Vagina (tissue), 2 donors: ENCODE measurements at regions not wholly inside any gene's neighbourhood (a gene's known extent, or its start where the extent isn't known, plus 50 kb on each side); places are given as distances from the start of the nearest gene placed in this dataset.
A peak's percentile ranks its signal among the peaks of the same experiment; 100 is the strongest.

Experiments used
- DNase-seq, 2 donors: peaks; one replicate each; pipeline ENCODE4 v3.0.0-alpha.2; 2017; ENCODE audit errors: extremely low spot score in 2 of 2
- H3K27ac ChIP-seq: fragments of 200-600 bp; sonication (generic); one replicate; pipeline ENCODE4 v1.5.1; 2019
- H3K27me3 ChIP-seq: fragments of 200-600 bp; sonication (generic); one replicate; pipeline ENCODE4 v1.5.1; 2019
- H3K36me3 ChIP-seq, 2 donors: fragments of 200-600 bp; sonication (generic); one replicate each; pipeline ENCODE4 v1.5.1; 2017 to 2019
- H3K4me1 ChIP-seq: fragments of 200-600 bp; sonication (generic); one replicate; pipeline ENCODE4 v1.5.1; 2019
- H3K4me3 ChIP-seq, 2 donors: fragments of 200-600 bp; sonication (generic); 1 replicate in 1 of 2; 2 replicates in 1 of 2; pipeline ENCODE4 v1.5.1; 2016 to 2019
- H3K9me3 ChIP-seq: fragments of 200-600 bp; sonication (generic); one replicate; pipeline ENCODE4 v1.5.1; 2019
- CTCF ChIP-seq, 3 experiments: fragments of 450-650 bp in 2 of 3; fragments of 200-600 bp in 1 of 3; sonication (generic) in 1 of 3; IDR thresholded peaks; one replicate each; pipeline ENCODE4 v1.5.1; 2017 to 2019; ENCODE audit warnings: antibody characterized with exemption in 3 of 3, mild to moderate bottlenecking in 2 of 3, moderate library complexity in 2 of 3
- POLR2A ChIP-seq, 2 donors: fragments of 450-650 bp; IDR thresholded peaks; one replicate each; pipeline ENCODE4 v1.6.1; 2017; ENCODE audit warnings: antibody characterized with exemption in 2 of 2, mild to moderate bottlenecking in 2 of 2, moderate library complexity in 2 of 2
- POLR2AphosphoS5 ChIP-seq, 2 donors: sonication (generic); formaldehyde crosslinking; IDR thresholded peaks; one replicate each; pipeline ENCODE4 v1.9.0; 2017; ENCODE audit warnings: antibody characterized with exemption in 2 of 2, mild to moderate bottlenecking in 2 of 2, low read depth in 1 of 2; ENCODE audit not compliant: insufficient read depth in 1 of 2
- intact Hi-C: fragments of 100-400 bp; cut with DNase I; formaldehyde crosslinking; loops from one replicate; pipeline ENCODE4 v1.15.1; 2023

DNA sequence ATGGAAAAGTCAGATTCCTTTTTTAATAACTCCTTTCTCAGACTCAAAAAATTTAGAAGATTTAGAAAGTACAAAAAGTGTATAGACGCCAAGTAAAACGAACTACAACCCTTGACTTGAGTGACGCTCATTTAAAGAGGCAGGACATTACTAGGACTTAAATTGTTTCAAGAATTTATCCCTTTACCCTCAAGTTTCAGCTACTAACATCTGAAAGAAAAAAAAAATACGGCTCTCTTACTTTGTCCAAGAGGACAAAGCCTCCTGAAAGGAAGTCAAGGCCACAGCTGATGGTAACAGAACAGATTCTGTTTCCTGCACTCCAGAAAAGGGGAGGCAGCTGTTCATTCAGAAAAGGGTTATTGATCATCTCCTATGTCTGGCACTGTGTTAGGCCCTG, 57.6 kb upstream of the PKDCC start:
- DNase-seq, result no peak
- no peaks in the 10 kb centered on the region for H3K9me3 ChIP-seq
- TF ChIP-seq POLR2A (IDR thresholded peaks at IDR 0.05) (no peak), CTCF (IDR thresholded peaks at IDR 0.05) (no peak), POLR2AphosphoS5 (IDR thresholded peaks at IDR 0.05; ENCODE audit: insufficient read depth in 1 of 2, low read depth in 1 of 2) (no peak)
- H3K4me1 ChIP-seq, result no peaks in the 10 kb centered on the region
- intact Hi-C loops, result no loop called here
- no peaks in the 10 kb centered on the region for H3K27me3 ChIP-seq
- no peaks in the 10 kb centered on the region for H3K36me3 ChIP-seq
- H3K4me3 ChIP-seq, result no peak overlapping the region
- H3K27ac ChIP-seq, result no peak overlapping the region

- Histone ChIP-seq H3K4me1 (no peaks in the 10 kb centered on the region), H3K27me3 (no peaks in the 10 kb centered on the region), H3K36me3 (no peaks in the 10 kb centered on the region), H3K27ac (no peak overlapping the region), H3K9me3 (no peaks in the 10 kb centered on the region), H3K4me3 (no peak overlapping the region)
- DNase-seq, result no peak
- intact Hi-C loops, result no loop called here
- TF ChIP-seq POLR2AphosphoS5 (IDR thresholded peaks at IDR 0.05; ENCODE audit: insufficient read depth in 1 of 2, low read depth in 1 of 2), result no peak
- TF ChIP-seq CTCF (IDR thresholded peaks at IDR 0.05), result no peak
- no peak for TF ChIP-seq POLR2A (IDR thresholded peaks at IDR 0.05)
Measured at GRCh38 chr2:41990688-41991087, 57.1 kb upstream of the PKDCC start.

DNA sequence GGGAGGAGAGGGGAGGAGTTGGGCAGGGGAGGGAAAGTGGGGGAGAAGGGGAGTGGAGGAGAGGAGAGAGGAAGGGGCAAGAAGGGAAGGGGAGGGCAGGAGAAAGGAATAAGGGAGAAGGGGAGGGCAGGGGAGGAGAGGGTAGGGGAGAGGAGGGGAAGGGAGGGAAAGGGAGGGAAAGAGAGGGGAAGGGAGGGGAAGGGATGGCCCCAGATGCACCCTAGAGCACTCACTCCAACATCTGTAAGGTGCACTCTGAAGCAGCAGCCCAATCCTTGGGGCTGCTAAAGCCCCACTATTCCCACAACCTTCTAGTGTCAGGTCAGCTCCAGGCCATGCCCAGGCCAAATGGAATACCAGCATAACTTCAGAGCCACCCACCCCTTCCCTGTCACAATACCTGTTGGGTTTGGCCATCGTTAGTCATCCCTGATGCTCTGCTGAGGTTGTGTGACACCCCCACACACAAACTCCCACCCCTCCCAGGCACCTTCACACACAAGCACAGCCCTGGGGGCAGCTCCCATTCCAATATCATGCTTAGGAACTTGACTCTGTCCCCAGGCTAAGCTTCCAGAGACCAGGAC, 55.7 kb upstream of the PKDCC start:
- Histone ChIP-seq H3K4me3 (no peak overlapping the region), H3K9me3 (no peaks in the 10 kb centered on the region), H3K27ac (no peak overlapping the region), H3K36me3 (no peaks in the 10 kb centered on the region), H3K4me1 (no peaks in the 10 kb centered on the region), H3K27me3 (no peaks in the 10 kb centered on the region)
- DNase-seq, result peak in 1 of 2 donors; percentile 37
- TF ChIP-seq CTCF (IDR thresholded peaks at IDR 0.05) (no peak), POLR2A (IDR thresholded peaks at IDR 0.05) (no peak), POLR2AphosphoS5 (IDR thresholded peaks at IDR 0.05; ENCODE audit: insufficient read depth in 1 of 2, low read depth in 1 of 2) (no peak)
- intact Hi-C loops, result no loop called here

- DNase-seq, result peak in 1 of 2 donors; percentile 76
- no peaks in the 10 kb centered on the region for H3K36me3 ChIP-seq
- intact Hi-C loops, result no loop called here
- no peak overlapping the region for H3K27ac ChIP-seq
- TF ChIP-seq POLR2A (IDR thresholded peaks at IDR 0.05), result no peak
- no peak for TF ChIP-seq CTCF (IDR thresholded peaks at IDR 0.05)
- no peak for TF ChIP-seq POLR2AphosphoS5 (IDR thresholded peaks at IDR 0.05; ENCODE audit: insufficient read depth in 1 of 2, low read depth in 1 of 2)
- H3K9me3 ChIP-seq, result no peaks in the 10 kb centered on the region
- H3K27me3 ChIP-seq, result no peaks in the 10 kb centered on the region
- H3K4me1 ChIP-seq, result peaks cover 4% of the 10 kb centered on the region
- H3K4me3 ChIP-seq, result no peak overlapping the region
Measured at GRCh38 chr2:41992671-41993434, 55.0 kb upstream of the PKDCC start.

- Histone ChIP-seq H3K4me3 (no peak overlapping the region), H3K36me3 (no peaks in the 10 kb centered on the region), H3K9me3 (no peaks in the 10 kb centered on the region), H3K27me3 (no peaks in the 10 kb centered on the region), H3K4me1 (peaks cover 10% of the 10 kb centered on the region), H3K27ac (no peak overlapping the region)
- TF ChIP-seq POLR2AphosphoS5 (IDR thresholded peaks at IDR 0.05; ENCODE audit: insufficient read depth in 1 of 2, low read depth in 1 of 2) (no peak), POLR2A (IDR thresholded peaks at IDR 0.05) (no peak), CTCF (IDR thresholded peaks at IDR 0.05) (no peak)
- peak in 1 of 2 donors; percentile 52 for DNase-seq
- intact Hi-C loops, result no loop called here
Measured at GRCh38 chr2:41993435-41993925, 54.3 kb upstream of the PKDCC start.
